ENCODE measurements at regions not wholly inside any gene's neighbourhood (a gene's known extent, or its start where the extent isn't known, plus 50 kb on each side); places are given as distances from the start of the nearest gene placed in this dataset.

- TF ChIP-seq, protein P1, sequence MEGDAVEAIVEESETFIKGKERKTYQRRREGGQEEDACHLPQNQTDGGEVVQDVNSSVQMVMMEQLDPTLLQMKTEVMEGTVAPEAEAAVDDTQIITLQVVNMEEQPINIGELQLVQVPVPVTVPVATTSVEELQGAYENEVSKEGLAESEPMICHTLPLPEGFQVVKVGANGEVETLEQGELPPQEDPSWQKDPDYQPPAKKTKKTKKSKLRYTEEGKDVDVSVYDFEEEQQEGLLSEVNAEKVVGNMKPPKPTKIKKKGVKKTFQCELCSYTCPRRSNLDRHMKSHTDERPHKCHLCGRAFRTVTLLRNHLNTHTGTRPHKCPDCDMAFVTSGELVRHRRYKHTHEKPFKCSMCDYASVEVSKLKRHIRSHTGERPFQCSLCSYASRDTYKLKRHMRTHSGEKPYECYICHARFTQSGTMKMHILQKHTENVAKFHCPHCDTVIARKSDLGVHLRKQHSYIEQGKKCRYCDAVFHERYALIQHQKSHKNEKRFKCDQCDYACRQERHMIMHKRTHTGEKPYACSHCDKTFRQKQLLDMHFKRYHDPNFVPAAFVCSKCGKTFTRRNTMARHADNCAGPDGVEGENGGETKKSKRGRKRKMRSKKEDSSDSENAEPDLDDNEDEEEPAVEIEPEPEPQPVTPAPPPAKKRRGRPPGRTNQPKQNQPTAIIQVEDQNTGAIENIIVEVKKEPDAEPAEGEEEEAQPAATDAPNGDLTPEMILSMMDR (conservative IDR thresholded peaks at IDR 0.05): no peak
- H3K27ac ChIP-seq: no peak overlapping the region
These were observed 1309.2 kb downstream of the MRPL39 start for GRCh38 chr21:24298040-24298439.

- H3K27ac ChIP-seq: no peak overlapping the region
- TF ChIP-seq, protein P1 (conservative IDR thresholded peaks at IDR 0.05): no peak
These were observed 1313.1 kb downstream of the MRPL39 start for GRCh38 chr21:24294171-24294570.

- TF ChIP-seq, protein P1 (conservative IDR thresholded peaks at IDR 0.05): no peak
These were observed 1317.0 kb downstream of the MRPL39 start for GRCh38 chr21:24290151-24290833.

GRCh38 chr21:24289539-24289938 is 1317.7 kb downstream of the MRPL39 start:
- H3K27ac ChIP-seq: no peak overlapping the region
- TF ChIP-seq, protein P1 (conservative IDR thresholded peaks at IDR 0.05): no peak

More at GRCh38 chr21:24290151-24290833, 1317.0 kb downstream of the MRPL39 start:
- H3K27ac ChIP-seq: no peak overlapping the region

DNA sequence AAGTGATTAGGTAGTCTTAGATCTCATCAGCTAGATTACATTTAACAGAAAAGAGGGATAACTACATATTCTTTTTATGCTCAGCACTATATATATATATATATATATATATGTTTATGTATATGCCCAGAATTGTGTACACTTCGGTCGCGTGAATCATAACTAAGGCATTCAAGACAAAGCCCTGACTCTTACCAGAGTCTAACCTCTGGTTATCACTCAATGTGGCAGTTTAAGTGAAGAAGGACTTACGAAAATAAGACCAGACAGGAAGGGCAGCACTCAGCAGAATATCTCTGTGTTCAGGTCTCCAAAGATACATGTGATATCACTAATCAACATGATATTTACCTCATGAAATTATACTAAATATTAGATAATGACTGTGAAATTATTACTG is 1326.7 kb downstream of the MRPL39 start:
- TF ChIP-seq, protein P1 (conservative IDR thresholded peaks at IDR 0.05): no peak
- no peak overlapping the region for H3K27ac ChIP-seq

- TF ChIP-seq, protein P1 (conservative IDR thresholded peaks at IDR 0.05): no peak
These were observed 1328.6 kb downstream of the MRPL39 start for GRCh38 chr21:24278711-24279110.

GRCh38 chr21:24276204-24276603 is 1331.1 kb downstream of the MRPL39 start:
- no peak overlapping the region for H3K27ac ChIP-seq
- TF ChIP-seq, protein P1 (conservative IDR thresholded peaks at IDR 0.05): no peak

More at GRCh38 chr21:24278711-24279110, 1328.6 kb downstream of the MRPL39 start:
- H3K27ac ChIP-seq: no peak overlapping the region

Measured in VCaP (cell line).